HEK293 (cell line): ENCODE measurements at regions not wholly inside any gene's neighbourhood (a gene's known extent, or its start where the extent isn't known, plus 50 kb on each side); places are given as distances from the start of the nearest gene placed in this dataset.

ENCODE experiments used
- CTCF ChIA-PET: fragments of 350-600 bp; formaldehyde crosslinking; extraction: SDS; loops from one replicate; lab custom pipeline; 2021; ENCODE audit warnings: antibody characterized with exemption; lab: Yijun Ruan, JAX
- POLR2A ChIA-PET: fragments of 300-600 bp; formaldehyde crosslinking; extraction: SDS; loops from one replicate; lab custom pipeline; 2020; ENCODE audit warnings: antibody characterized with exemption, inconsistent platforms; lab: Yijun Ruan, JAX
- H3K27ac ChIP-seq: fragments of 200-500 bp; sonication (Bioruptor generic); 2 replicates; pipeline ENCODE4 v1.5.1; 2014; ENCODE audit warnings: low read depth, low read length, control low read depth, inconsistent platforms; ENCODE audit errors: extremely low read depth
- H3K36me3 ChIP-seq, 2 experiments: fragments of 200-500 bp in 1 of 2; sonication (Bioruptor generic) in 1 of 2; 1 replicate in 1 of 2; 2 replicates in 1 of 2; pipeline ENCODE4 v1.5.1; 2014 to 2017; ENCODE audit warnings: inconsistent platforms in 2 of 2, low read length in 2 of 2; ENCODE audit not compliant: control insufficient read depth in 2 of 2, insufficient read depth in 1 of 2
- H3K4me1 ChIP-seq: fragments of 200-500 bp; sonication (Bioruptor generic); 2 replicates; pipeline ENCODE4 v1.5.1; 2014; ENCODE audit warnings: mild to moderate bottlenecking, low read length, inconsistent platforms; ENCODE audit not compliant: control insufficient read depth, insufficient read depth
- H3K4me3 ChIP-seq: 2 replicates; pipeline ENCODE4 v1.5.1; 2011; ENCODE audit warnings: low read depth, mild to moderate bottlenecking, control low read depth, low read length, moderate library complexity
- H3K9me3 ChIP-seq: fragments of 200-500 bp; sonication (Bioruptor generic); 2 replicates; pipeline ENCODE4 v1.5.1; 2014; ENCODE audit warnings: low read depth, low read length, inconsistent platforms; ENCODE audit not compliant: control insufficient read depth, insufficient read depth
- GLI2 ChIP-seq: fragments of 450-650 bp; formaldehyde crosslinking; IDR thresholded peaks from 2 replicates; pipeline ENCODE4; 2017; ENCODE audit warnings: missing biosample characterization, missing genetic modification characterization, low read depth, borderline replicate concordance
- GLIS2 ChIP-seq: fragments of 450-650 bp; formaldehyde crosslinking; IDR thresholded peaks from 2 replicates; pipeline ENCODE4 v1.5.1; 2016; ENCODE audit warnings: missing biosample characterization, missing genetic modification characterization
- KLF7 ChIP-seq: fragments of 450-650 bp; formaldehyde crosslinking; IDR thresholded peaks from 2 replicates; pipeline ENCODE4 v1.5.1; 2016; ENCODE audit warnings: missing biosample characterization, missing genetic modification characterization, borderline replicate concordance
- KLF9 ChIP-seq: fragments of 450-650 bp; formaldehyde crosslinking; IDR thresholded peaks from 2 replicates; pipeline ENCODE4 v1.5.1; 2016; ENCODE audit warnings: missing biosample characterization, missing genetic modification characterization, low read depth
- PRDM1 ChIP-seq: fragments of 450-650 bp; formaldehyde crosslinking; IDR thresholded peaks from 2 replicates; pipeline ENCODE4; 2016; ENCODE audit warnings: missing biosample characterization, missing genetic modification characterization
- SALL2 ChIP-seq: fragments of 450-650 bp; formaldehyde crosslinking; IDR thresholded peaks from 2 replicates; pipeline ENCODE4 v1.5.0; 2017; ENCODE audit warnings: missing biosample characterization, mild to moderate bottlenecking, missing genetic modification characterization, borderline replicate concordance
- SCRT1 ChIP-seq: fragments of 450-650 bp; formaldehyde crosslinking; IDR thresholded peaks from 2 replicates; pipeline ENCODE4 v1.5.1; 2016; ENCODE audit warnings: missing biosample characterization, missing genetic modification characterization, borderline replicate concordance
- SP2 ChIP-seq: fragments of 450-650 bp; formaldehyde crosslinking; IDR thresholded peaks from 2 replicates; pipeline ENCODE4 v1.5.1; 2016; ENCODE audit warnings: missing biosample characterization, missing genetic modification characterization
- SP3 ChIP-seq: fragments of 450-650 bp; formaldehyde crosslinking; IDR thresholded peaks from 2 replicates; pipeline ENCODE4 v1.5.1; 2016; ENCODE audit warnings: missing biosample characterization, missing genetic modification characterization
- SP7 ChIP-seq: fragments of 450-650 bp; formaldehyde crosslinking; IDR thresholded peaks from 2 replicates; pipeline ENCODE4 v1.5.1; 2016; ENCODE audit warnings: missing biosample characterization, missing genetic modification characterization
- TRIM28 ChIP-seq: IDR thresholded peaks from 2 replicates; pipeline ENCODE4 v1.6.1; 2011; ENCODE audit warnings: low read length, control low read depth, borderline replicate concordance
- WT1 ChIP-seq: fragments of 450-650 bp; formaldehyde crosslinking; IDR thresholded peaks from 2 replicates; pipeline ENCODE4 v1.5.1; 2016; ENCODE audit warnings: missing biosample characterization, missing genetic modification characterization
- YY2 ChIP-seq: fragments of 450-650 bp; formaldehyde crosslinking; IDR thresholded peaks from 2 replicates; pipeline ENCODE4 v1.5.1; 2016; ENCODE audit warnings: missing biosample characterization, missing genetic modification characterization
- ZBTB48 ChIP-seq: fragments of 450-650 bp; formaldehyde crosslinking; IDR thresholded peaks from 2 replicates; pipeline ENCODE4 v1.5.1; 2016; ENCODE audit warnings: missing biosample characterization, missing genetic modification characterization
- ZFP37 ChIP-seq: fragments of 450-650 bp; formaldehyde crosslinking; IDR thresholded peaks from 2 replicates; pipeline ENCODE4 v1.5.1; 2016; ENCODE audit warnings: missing biosample characterization, missing genetic modification characterization
- ZFP41 ChIP-seq: fragments of 450-650 bp; formaldehyde crosslinking; IDR thresholded peaks from 2 replicates; pipeline ENCODE4 v1.5.1; 2016; ENCODE audit warnings: missing biosample characterization, missing genetic modification characterization, borderline replicate concordance
- ZFP69B ChIP-seq: fragments of 450-650 bp; formaldehyde crosslinking; IDR thresholded peaks from 2 replicates; pipeline ENCODE4 v1.5.1; 2016; ENCODE audit warnings: missing biosample characterization, missing genetic modification characterization
- ZNF324 ChIP-seq: fragments of 450-650 bp; formaldehyde crosslinking; IDR thresholded peaks from 2 replicates; pipeline ENCODE4 v1.5.1; 2016; ENCODE audit warnings: missing biosample characterization, missing genetic modification characterization
- ZNF391 ChIP-seq: fragments of 450-650 bp; formaldehyde crosslinking; IDR thresholded peaks from 2 replicates; pipeline ENCODE4 v1.5.1; 2016; ENCODE audit warnings: low read depth, missing biosample characterization, missing genetic modification characterization, borderline replicate concordance
- ZNF423 ChIP-seq: fragments of 450-650 bp; formaldehyde crosslinking; IDR thresholded peaks from 2 replicates; pipeline ENCODE4 v1.5.1; 2016; ENCODE audit warnings: missing biosample characterization, missing genetic modification characterization
- ZNF426 ChIP-seq: fragments of 450-650 bp; formaldehyde crosslinking; IDR thresholded peaks from 2 replicates; pipeline ENCODE4 v1.5.1; 2017; ENCODE audit warnings: missing biosample characterization, missing genetic modification characterization, mild to moderate bottlenecking, inconsistent platforms, moderate library complexity
- ZNF433 ChIP-seq: fragments of 450-650 bp; formaldehyde crosslinking; IDR thresholded peaks from 2 replicates; pipeline ENCODE4 v1.5.1; 2016; ENCODE audit warnings: missing biosample characterization, missing genetic modification characterization, low read depth
- ZNF555 ChIP-seq: fragments of 450-650 bp; formaldehyde crosslinking; conservative IDR thresholded peaks from 2 replicates; pipeline ENCODE4 v1.5.1; 2017; ENCODE audit warnings: missing biosample characterization, mild to moderate bottlenecking, missing genetic modification characterization, inconsistent platforms
- ZNF560 ChIP-seq: fragments of 450-650 bp; formaldehyde crosslinking; IDR thresholded peaks from 2 replicates; pipeline ENCODE4 v1.5.1; 2017; ENCODE audit warnings: missing biosample characterization, missing genetic modification characterization, borderline replicate concordance
- ZNF580 ChIP-seq: fragments of 450-650 bp; formaldehyde crosslinking; IDR thresholded peaks from 2 replicates; pipeline ENCODE4 v1.5.1; 2016; ENCODE audit warnings: missing biosample characterization, missing genetic modification characterization
- ZNF623 ChIP-seq: fragments of 450-650 bp; formaldehyde crosslinking; IDR thresholded peaks from 2 replicates; pipeline ENCODE4 v1.5.1; 2016; ENCODE audit warnings: missing biosample characterization, missing genetic modification characterization
- ZNF624 ChIP-seq: fragments of 450-650 bp; formaldehyde crosslinking; IDR thresholded peaks from 2 replicates; pipeline ENCODE4 v1.5.1; 2017; ENCODE audit warnings: missing biosample characterization, missing genetic modification characterization
- ZNF629 ChIP-seq: fragments of 450-650 bp; formaldehyde crosslinking; IDR thresholded peaks from 2 replicates; pipeline ENCODE4 v1.5.1; 2017; ENCODE audit warnings: missing biosample characterization, missing genetic modification characterization
- ZNF654 ChIP-seq: fragments of 450-650 bp; formaldehyde crosslinking; IDR thresholded peaks from 2 replicates; pipeline ENCODE4 v1.5.1; 2016; ENCODE audit warnings: low read depth, missing biosample characterization, missing genetic modification characterization
- ZNF660 ChIP-seq: fragments of 450-650 bp; IDR thresholded peaks from 2 replicates; pipeline ENCODE4 v1.5.1; 2018; ENCODE audit warnings: missing biosample characterization, mild to moderate bottlenecking, missing genetic modification characterization
- ZNF792 ChIP-seq: fragments of 450-650 bp; formaldehyde crosslinking; IDR thresholded peaks from 2 replicates; pipeline ENCODE4 v1.5.1; 2016; ENCODE audit warnings: missing biosample characterization, missing genetic modification characterization
- ZSCAN16 ChIP-seq: fragments of 450-650 bp; formaldehyde crosslinking; IDR thresholded peaks from 2 replicates; pipeline ENCODE4 v1.5.1; 2016; ENCODE audit warnings: missing biosample characterization, missing genetic modification characterization
- TF ChIP-seq, protein P1 (sequence below): fragments of 450-650 bp; formaldehyde crosslinking; IDR thresholded peaks from 2 replicates; pipeline ENCODE4 v1.5.1; 2017; ENCODE audit warnings: missing biosample characterization, missing genetic modification characterization
- TF ChIP-seq, protein P2 (sequence below): fragments of 450-650 bp; formaldehyde crosslinking; IDR thresholded peaks from 2 replicates; pipeline ENCODE4 v1.5.0; 2017; ENCODE audit warnings: missing biosample characterization, missing genetic modification characterization, borderline replicate concordance

GRCh38 chr6:140343128-140343527 is 968.7 kb upstream of the CITED2 start:
- CTCF ChIA-PET, result no interaction called here
- no peaks in the 10 kb centered on the region for H3K4me1 ChIP-seq
- POLR2A ChIA-PET, result no interaction called here
- no peaks in the 10 kb centered on the region for H3K9me3 ChIP-seq
- no peaks in the 10 kb centered on the region for H3K36me3 ChIP-seq
- H3K27ac ChIP-seq, result no peak overlapping the region
- TF ChIP-seq ZNF623 (tag by site-specific recombination), result no peak
- no peak for TF ChIP-seq ZNF654
- no peak for TF ChIP-seq PRDM1
- TF ChIP-seq ZFP69B (tag by site-specific recombination), result no peak
- TF ChIP-seq SALL2 (tag by site-specific recombination), result no peak
- no peak for TF ChIP-seq YY2
- TF ChIP-seq SCRT1 (tag by site-specific recombination), result no peak
- no peak for TF ChIP-seq ZBTB48 (tag by site-specific recombination)
- TF ChIP-seq ZNF391, result no peak
- TF ChIP-seq ZNF324 (tag by site-specific recombination), result no peak
- TF ChIP-seq ZNF560 (tag by site-specific recombination), result no peak
- no peak for TF ChIP-seq GLIS2 (tag by site-specific recombination)
- no peak for TF ChIP-seq SP7 (tag by site-specific recombination)
- TF ChIP-seq ZFP41, result no peak
- H3K4me3 ChIP-seq, result no peak overlapping the region

GRCh38 chr6:140341272-140341671 is 966.8 kb upstream of the CITED2 start:
- no peak overlapping the region for H3K4me3 ChIP-seq
- H3K4me1 ChIP-seq, result no peaks in the 10 kb centered on the region
- no peaks in the 10 kb centered on the region for H3K9me3 ChIP-seq
- CTCF ChIA-PET, result no interaction called here
- H3K36me3 ChIP-seq, result no peaks in the 10 kb centered on the region
- no peak overlapping the region for H3K27ac ChIP-seq
- POLR2A ChIA-PET, result no interaction called here
- TF ChIP-seq SP3 (tag by site-specific recombination) (no peak), ZNF580 (tag by site-specific recombination) (no peak), WT1 (tag by site-specific recombination) (no peak), ZFP37 (no peak), SALL2 (tag by site-specific recombination) (no peak), ZNF555 (tag by site-specific recombination) (no peak), ZNF660 (tag by site-specific recombination) (no peak), ZNF624 (no peak), GLI2 (tag by site-specific recombination) (no peak), KLF9 (tag by site-specific recombination) (no peak), ZNF629 (tag by site-specific recombination) (no peak), TRIM28 (no peak)
- TF ChIP-seq, protein P1, sequence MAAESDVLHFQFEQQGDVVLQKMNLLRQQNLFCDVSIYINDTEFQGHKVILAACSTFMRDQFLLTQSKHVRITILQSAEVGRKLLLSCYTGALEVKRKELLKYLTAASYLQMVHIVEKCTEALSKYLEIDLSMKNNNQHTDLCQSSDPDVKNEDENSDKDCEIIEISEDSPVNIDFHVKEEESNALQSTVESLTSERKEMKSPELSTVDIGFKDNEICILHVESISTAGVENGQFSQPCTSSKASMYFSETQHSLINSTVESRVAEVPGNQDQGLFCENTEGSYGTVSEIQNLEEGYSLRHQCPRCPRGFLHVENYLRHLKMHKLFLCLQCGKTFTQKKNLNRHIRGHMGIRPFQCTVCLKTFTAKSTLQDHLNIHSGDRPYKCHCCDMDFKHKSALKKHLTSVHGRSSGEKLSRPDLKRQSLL (tag by site-specific recombination), result no peak

GRCh38 chr6:140340795-140341194 is 966.3 kb upstream of the CITED2 start:
- CTCF ChIA-PET, result no interaction called here
- H3K4me3 ChIP-seq, result no peak overlapping the region
- no peak overlapping the region for H3K27ac ChIP-seq
- H3K36me3 ChIP-seq, result no peaks in the 10 kb centered on the region
- no peaks in the 10 kb centered on the region for H3K4me1 ChIP-seq
- no peaks in the 10 kb centered on the region for H3K9me3 ChIP-seq
- POLR2A ChIA-PET, result no interaction called here
- TF ChIP-seq ZNF433 (tag by site-specific recombination) (no peak), ZNF624 (no peak), ZNF792 (tag by site-specific recombination) (no peak), KLF7 (tag by site-specific recombination) (no peak), SP2 (tag by site-specific recombination) (no peak), ZSCAN16 (no peak), ZNF426 (no peak), ZNF423 (tag by site-specific recombination) (no peak), ZFP37 (no peak)
- TF ChIP-seq, protein P2, sequence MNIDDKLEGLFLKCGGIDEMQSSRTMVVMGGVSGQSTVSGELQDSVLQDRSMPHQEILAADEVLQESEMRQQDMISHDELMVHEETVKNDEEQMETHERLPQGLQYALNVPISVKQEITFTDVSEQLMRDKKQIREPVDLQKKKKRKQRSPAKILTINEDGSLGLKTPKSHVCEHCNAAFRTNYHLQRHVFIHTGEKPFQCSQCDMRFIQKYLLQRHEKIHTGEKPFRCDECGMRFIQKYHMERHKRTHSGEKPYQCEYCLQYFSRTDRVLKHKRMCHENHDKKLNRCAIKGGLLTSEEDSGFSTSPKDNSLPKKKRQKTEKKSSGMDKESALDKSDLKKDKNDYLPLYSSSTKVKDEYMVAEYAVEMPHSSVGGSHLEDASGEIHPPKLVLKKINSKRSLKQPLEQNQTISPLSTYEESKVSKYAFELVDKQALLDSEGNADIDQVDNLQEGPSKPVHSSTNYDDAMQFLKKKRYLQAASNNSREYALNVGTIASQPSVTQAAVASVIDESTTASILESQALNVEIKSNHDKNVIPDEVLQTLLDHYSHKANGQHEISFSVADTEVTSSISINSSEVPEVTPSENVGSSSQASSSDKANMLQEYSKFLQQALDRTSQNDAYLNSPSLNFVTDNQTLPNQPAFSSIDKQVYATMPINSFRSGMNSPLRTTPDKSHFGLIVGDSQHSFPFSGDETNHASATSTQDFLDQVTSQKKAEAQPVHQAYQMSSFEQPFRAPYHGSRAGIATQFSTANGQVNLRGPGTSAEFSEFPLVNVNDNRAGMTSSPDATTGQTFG (tag by site-specific recombination), result no peak
